ENCODE measurements at regions not wholly inside any gene's neighbourhood (a gene's known extent, or its start where the extent isn't known, plus 50 kb on each side); places are given as distances from the start of the nearest gene placed in this dataset.
A peak's percentile ranks its signal among the peaks of the same experiment; 100 is the strongest.
"Not testable (repeated sequence)": the region's sequence is repeated elsewhere in the genome, so short reads cannot be mapped to it uniquely, and the experiment has no call there.

- no peak for DNase-seq
- FAIRE-seq = no peak
- intact Hi-C loops (cut with DNase I) = no loop called here
- Histone ChIP-seq H3K27me3 (no peaks in the 10 kb centered on the region), H3K27ac (no peak overlapping the region), H3K9me3 (no peaks in the 10 kb centered on the region), H3K4me3 (no peak overlapping the region), H3K4me1 (no peaks in the 10 kb centered on the region), H3K36me3 (no peaks in the 10 kb centered on the region)
- no peak for ATAC-seq
- TF ChIP-seq CTCF (IDR thresholded peaks at IDR 0.05) = no peak
- WGBS, 2 donors = 53 to 54% methylated on average over 1 of the region's 1 CpG
Observed at GRCh38 chr7:79923953-79924352, 210.7 kb upstream of the GNAI1 start.

- TF ChIP-seq CTCF (IDR thresholded peaks at IDR 0.05) = no peak
- Histone ChIP-seq H3K27me3 (no peaks in the 10 kb centered on the region), H3K27ac (no peak overlapping the region), H3K36me3 (no peaks in the 10 kb centered on the region), H3K4me1 (no peaks in the 10 kb centered on the region), H3K9me3 (no peaks in the 10 kb centered on the region), H3K4me3 (no peak overlapping the region)
- 87 to 97% methylated on average over 5 of the region's 5 CpGs for WGBS, 2 donors
- ATAC-seq (no peak), FAIRE-seq (no peak), DNase-seq (peak in 1 of 6 donors; percentile 46)
- intact Hi-C loops (cut with DNase I) = no loop called here
Observed at GRCh38 chr7:79922894-79923293, 211.7 kb upstream of the GNAI1 start.

GRCh38 chr7:79921976-79922375, 212.7 kb upstream of the GNAI1 start:
- Histone ChIP-seq H3K36me3 (no peaks in the 10 kb centered on the region), H3K4me1 (no peaks in the 10 kb centered on the region), H3K27me3 (no peaks in the 10 kb centered on the region), H3K4me3 (no peak overlapping the region), H3K27ac (no peak overlapping the region), H3K9me3 (no peaks in the 10 kb centered on the region)
- intact Hi-C loops (cut with DNase I) = no loop called here
- WGBS, 2 donors = 61 to 63% methylated on average over 5 of the region's 5 CpGs
- ATAC-seq = no peak
- TF ChIP-seq CTCF (IDR thresholded peaks at IDR 0.05) = no peak
- no peak for FAIRE-seq
- DNase-seq = no peak

- H3K9me3 ChIP-seq; FAIRE-seq; H3K36me3 ChIP-seq; H3K4me1 ChIP-seq; ATAC-seq; H3K4me3 ChIP-seq; H3K27ac ChIP-seq; DNase-seq; H3K27me3 ChIP-seq; intact Hi-C loops (cut with DNase I): not testable (repeated sequence)
- 44 to 78% methylated on average over 2 of the region's 2 CpGs for WGBS, 2 donors
Observed at GRCh38 chr7:79918632-79919031, 216.0 kb upstream of the GNAI1 start.

- DNase-seq = peak in 1 of 6 donors; percentile 29
- H3K27me3 ChIP-seq; H3K9me3 ChIP-seq; H3K36me3 ChIP-seq; ATAC-seq; FAIRE-seq; H3K27ac ChIP-seq; H3K4me3 ChIP-seq; intact Hi-C loops (cut with DNase I); H3K4me1 ChIP-seq: not testable (repeated sequence)
- 46 to 50% methylated on average over 4 of the region's 4 CpGs for WGBS, 2 donors
Observed at GRCh38 chr7:79915346-79915745, 219.3 kb upstream of the GNAI1 start.

GRCh38 chr7:79912213-79912633, 222.4 kb upstream of the GNAI1 start:
- TF ChIP-seq CTCF (IDR thresholded peaks at IDR 0.05) = no peak
- no peak for ATAC-seq
- intact Hi-C loops (cut with DNase I) = no loop called here
- 37 to 61% methylated on average over 4 of the region's 4 CpGs for WGBS, 2 donors
- Histone ChIP-seq H3K4me3 (no peak overlapping the region), H3K4me1 (no peaks in the 10 kb centered on the region), H3K27ac (no peak overlapping the region), H3K36me3 (no peaks in the 10 kb centered on the region), H3K27me3 (no peaks in the 10 kb centered on the region), H3K9me3 (no peaks in the 10 kb centered on the region)
- no peak for DNase-seq
- FAIRE-seq = no peak

All from pancreas (tissue), 10 donors.